Myocyte (in vitro differentiated cells): ENCODE measurements at regions not wholly inside any gene's neighbourhood (a gene's known extent, or its start where the extent isn't known, plus 50 kb on each side); places are given as distances from the start of the nearest gene placed in this dataset.
"Not testable (repeated sequence)": the region's sequence is repeated elsewhere in the genome, so short reads cannot be mapped to it uniquely, and the experiment has no call there.

ENCODE experiments used
- DNase-seq: peaks from one replicate; pipeline ENCODE4 v3.0.0-alpha.2; 2012; ENCODE audit warnings: low read depth

- not testable (repeated sequence) for DNase-seq
Observed at GRCh38 chr5:6241056-6241455, 137.3 kb downstream of the MED10 start.

GRCh38 chr5:6236858-6237481 is 141.4 kb downstream of the MED10 start:
- DNase-seq: no peak

GRCh38 chr5:6236170-6236793 is 142.1 kb downstream of the MED10 start:
- DNase-seq: no peak

- DNase-seq: no peak
Observed at GRCh38 chr5:6235726-6236125, 142.6 kb downstream of the MED10 start.

GRCh38 chr5:6228257-6229250 is 149.8 kb downstream of the MED10 start:
- DNase-seq: no peak

GRCh38 chr5:6225121-6225607 is 153.2 kb downstream of the MED10 start:
- no peak for DNase-seq

- no peak for DNase-seq
Observed at GRCh38 chr5:6224406-6224805, 153.9 kb downstream of the MED10 start.

- no peak for DNase-seq
Observed at GRCh38 chr5:6222899-6223298, 155.4 kb downstream of the MED10 start.

- no peak for DNase-seq
Observed at GRCh38 chr5:6222121-6222520, 156.2 kb downstream of the MED10 start.

- DNase-seq: no peak
Observed at GRCh38 chr5:6221141-6221626, 157.2 kb downstream of the MED10 start.

GRCh38 chr5:6220346-6221088 is 157.8 kb downstream of the MED10 start:
- DNase-seq: no peak

GRCh38 chr5:6218517-6218916 is 159.8 kb downstream of the MED10 start:
- no peak for DNase-seq

GRCh38 chr5:6218116-6218515 is 160.2 kb downstream of the MED10 start:
- no peak for DNase-seq

GRCh38 chr5:6216471-6217075 is 161.8 kb downstream of the MED10 start:
- DNase-seq: no peak

- no peak for DNase-seq
Observed at GRCh38 chr5:6215891-6216290, 162.5 kb downstream of the MED10 start.

- no peak for DNase-seq
Observed at GRCh38 chr5:6212244-6212643, 166.1 kb downstream of the MED10 start.

- DNase-seq: no peak
Observed at GRCh38 chr5:6206501-6206900, 171.8 kb downstream of the MED10 start.

- DNase-seq: no peak
Observed at GRCh38 chr5:6202968-6203365, 175.4 kb downstream of the MED10 start.

- DNase-seq: no peak
Observed at GRCh38 chr5:6202149-6202967, 176.0 kb downstream of the MED10 start.

- DNase-seq: no peak
Observed at GRCh38 chr5:6201631-6202030, 176.7 kb downstream of the MED10 start.
